ENCODE measurements at regions not wholly inside any gene's neighbourhood (a gene's known extent, or its start where the extent isn't known, plus 50 kb on each side); places are given as distances from the start of the nearest gene placed in this dataset.

DNA sequence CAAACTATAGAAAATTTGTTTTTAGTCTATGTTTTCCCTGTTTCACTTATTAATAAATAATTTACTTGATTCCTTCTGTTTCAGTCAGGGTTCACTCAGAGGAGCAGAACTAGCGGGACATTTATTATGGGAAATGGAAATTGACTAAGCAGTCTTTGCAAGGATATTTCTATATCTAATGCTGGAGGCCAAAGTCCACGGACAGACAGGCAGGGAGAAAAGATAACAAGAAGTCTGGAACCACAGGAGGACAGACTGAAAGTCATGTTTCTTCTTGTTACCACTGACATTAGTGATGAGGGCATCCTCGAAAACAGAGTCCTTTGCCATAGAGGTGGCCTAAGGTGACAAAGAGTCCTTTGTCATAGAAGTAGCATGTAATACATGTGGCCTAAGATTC is 744.5 kb upstream of the TMPRSS15 start:
- TF ChIP-seq NFIC (IDR thresholded peaks at IDR 0.05), result no peak

DNA sequence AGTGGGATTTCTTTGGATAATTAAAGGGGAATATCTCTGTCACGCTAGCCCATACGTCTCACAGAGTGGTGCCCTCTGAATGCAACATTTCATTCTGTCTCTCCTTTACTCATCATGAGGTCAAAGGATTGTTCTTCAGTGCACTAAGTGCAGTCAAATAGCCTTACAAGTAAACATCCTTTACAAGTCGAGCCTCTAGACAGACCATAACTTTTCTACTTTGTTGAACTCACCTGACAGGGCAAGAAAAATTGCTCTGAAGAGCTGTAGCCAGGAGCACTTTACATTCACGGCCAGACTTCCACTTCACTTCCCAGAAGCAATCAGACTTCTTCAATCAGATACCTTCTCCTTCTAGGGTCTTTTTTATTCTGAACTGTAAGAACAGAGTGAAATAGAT is 768.0 kb upstream of the TMPRSS15 start:
- TF ChIP-seq, protein P1, sequence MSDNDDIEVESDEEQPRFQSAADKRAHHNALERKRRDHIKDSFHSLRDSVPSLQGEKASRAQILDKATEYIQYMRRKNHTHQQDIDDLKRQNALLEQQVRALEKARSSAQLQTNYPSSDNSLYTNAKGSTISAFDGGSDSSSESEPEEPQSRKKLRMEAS (IDR thresholded peaks at IDR 0.05), result no peak

- TF ChIP-seq TAF1 (IDR thresholded peaks at IDR 0.05; ENCODE audit: low read depth) (no peak), TEAD4 (IDR thresholded peaks at IDR 0.05) (no peak)
Observed at GRCh38 chr21:19181604-19182140, 778.1 kb upstream of the TMPRSS15 start.

DNA sequence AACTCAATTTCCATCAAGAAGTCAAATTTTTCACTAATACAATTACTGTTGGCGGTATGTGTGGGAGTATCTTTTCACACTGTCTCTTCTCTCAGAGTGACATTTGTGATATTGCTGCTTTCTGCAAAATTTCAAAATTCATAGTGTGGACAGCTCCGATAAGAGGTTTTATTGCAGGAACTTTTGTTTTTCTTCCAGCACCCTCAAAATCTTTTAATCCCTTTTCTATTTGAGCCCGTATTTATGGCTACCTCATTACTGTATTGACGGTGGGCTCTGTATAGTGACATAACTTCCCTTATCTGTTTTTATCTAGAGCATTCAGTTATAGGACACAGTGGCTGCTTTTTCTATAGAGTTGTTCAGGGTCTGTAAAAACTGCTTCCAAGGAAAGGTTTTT is 794.4 kb upstream of the TMPRSS15 start:
- TF ChIP-seq ZBTB7A (IDR thresholded peaks at IDR 0.05; ENCODE audit: low read depth) (no peak), NFIC (IDR thresholded peaks at IDR 0.05) (no peak)

DNA sequence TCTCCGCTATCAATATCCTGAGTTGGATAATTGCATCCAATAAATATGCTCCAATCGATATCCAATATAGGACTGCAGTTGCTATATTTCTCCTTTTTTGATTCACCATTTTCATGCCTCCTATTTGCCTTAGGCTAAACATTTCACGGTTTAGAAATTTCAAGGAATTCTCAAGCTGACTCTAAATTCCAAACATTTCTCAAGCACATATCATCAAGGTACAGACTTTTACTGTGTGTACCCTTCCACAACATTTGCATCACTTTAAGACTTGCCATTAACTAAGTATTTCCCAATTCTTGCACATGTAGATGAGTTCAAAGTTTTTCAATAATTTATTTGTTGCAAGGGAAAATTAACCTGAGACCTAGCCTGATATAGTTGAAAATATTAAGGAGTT is 795.2 kb upstream of the TMPRSS15 start:
- TF ChIP-seq RAD21 (IDR thresholded peaks at IDR 0.05; ENCODE audit: low read depth) (no peak), NFIC (IDR thresholded peaks at IDR 0.05) (no peak), ZBTB7A (IDR thresholded peaks at IDR 0.05; ENCODE audit: low read depth) (no peak), FOXM1 (IDR thresholded peaks at IDR 0.05; ENCODE audit: borderline replicate concordance, low read depth) (no peak), EP300 (IDR thresholded peaks at IDR 0.05; ENCODE audit: borderline replicate concordance) (no peak), CEBPB (IDR thresholded peaks at IDR 0.05) (no peak), TEAD4 (IDR thresholded peaks at IDR 0.05) (peak; percentile 60), TAF1 (IDR thresholded peaks at IDR 0.05; ENCODE audit: low read depth) (no peak)

DNA sequence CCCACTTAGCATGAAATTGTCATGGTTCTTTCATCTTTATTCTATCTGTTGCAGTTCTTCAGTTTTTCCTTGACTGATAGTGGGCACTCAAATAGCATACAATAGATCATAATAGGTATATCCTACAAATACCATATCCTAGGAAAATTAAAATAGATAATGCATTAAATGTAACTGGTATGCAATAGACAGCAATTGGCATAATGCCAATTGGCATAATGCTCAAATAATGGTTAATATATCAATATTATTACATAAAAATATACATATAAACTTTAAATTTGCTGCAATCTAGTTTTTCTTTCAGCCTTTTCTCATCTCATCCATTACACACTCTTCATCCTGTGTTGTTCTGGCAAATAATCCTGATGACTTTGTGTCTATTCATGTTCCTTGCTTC is 814.6 kb upstream of the TMPRSS15 start:
- TF ChIP-seq TAF1 (IDR thresholded peaks at IDR 0.05; ENCODE audit: low read depth), result no peak
- TF ChIP-seq, protein P2, sequence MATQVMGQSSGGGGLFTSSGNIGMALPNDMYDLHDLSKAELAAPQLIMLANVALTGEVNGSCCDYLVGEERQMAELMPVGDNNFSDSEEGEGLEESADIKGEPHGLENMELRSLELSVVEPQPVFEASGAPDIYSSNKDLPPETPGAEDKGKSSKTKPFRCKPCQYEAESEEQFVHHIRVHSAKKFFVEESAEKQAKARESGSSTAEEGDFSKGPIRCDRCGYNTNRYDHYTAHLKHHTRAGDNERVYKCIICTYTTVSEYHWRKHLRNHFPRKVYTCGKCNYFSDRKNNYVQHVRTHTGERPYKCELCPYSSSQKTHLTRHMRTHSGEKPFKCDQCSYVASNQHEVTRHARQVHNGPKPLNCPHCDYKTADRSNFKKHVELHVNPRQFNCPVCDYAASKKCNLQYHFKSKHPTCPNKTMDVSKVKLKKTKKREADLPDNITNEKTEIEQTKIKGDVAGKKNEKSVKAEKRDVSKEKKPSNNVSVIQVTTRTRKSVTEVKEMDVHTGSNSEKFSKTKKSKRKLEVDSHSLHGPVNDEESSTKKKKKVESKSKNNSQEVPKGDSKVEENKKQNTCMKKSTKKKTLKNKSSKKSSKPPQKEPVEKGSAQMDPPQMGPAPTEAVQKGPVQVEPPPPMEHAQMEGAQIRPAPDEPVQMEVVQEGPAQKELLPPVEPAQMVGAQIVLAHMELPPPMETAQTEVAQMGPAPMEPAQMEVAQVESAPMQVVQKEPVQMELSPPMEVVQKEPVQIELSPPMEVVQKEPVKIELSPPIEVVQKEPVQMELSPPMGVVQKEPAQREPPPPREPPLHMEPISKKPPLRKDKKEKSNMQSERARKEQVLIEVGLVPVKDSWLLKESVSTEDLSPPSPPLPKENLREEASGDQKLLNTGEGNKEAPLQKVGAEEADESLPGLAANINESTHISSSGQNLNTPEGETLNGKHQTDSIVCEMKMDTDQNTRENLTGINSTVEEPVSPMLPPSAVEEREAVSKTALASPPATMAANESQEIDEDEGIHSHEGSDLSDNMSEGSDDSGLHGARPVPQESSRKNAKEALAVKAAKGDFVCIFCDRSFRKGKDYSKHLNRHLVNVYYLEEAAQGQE (IDR thresholded peaks at IDR 0.05; ENCODE audit: low read depth), result no peak
- TF ChIP-seq USF1 (IDR thresholded peaks at IDR 0.05), result no peak
- TF ChIP-seq CEBPB (IDR thresholded peaks at IDR 0.05), result no peak
- no peak for TF ChIP-seq RAD21 (IDR thresholded peaks at IDR 0.05; ENCODE audit: low read depth)
- TF ChIP-seq, protein P1 (IDR thresholded peaks at IDR 0.05), result no peak
- TF ChIP-seq TCF12 (IDR thresholded peaks at IDR 0.05; ENCODE audit: low read depth), result no peak

DNA sequence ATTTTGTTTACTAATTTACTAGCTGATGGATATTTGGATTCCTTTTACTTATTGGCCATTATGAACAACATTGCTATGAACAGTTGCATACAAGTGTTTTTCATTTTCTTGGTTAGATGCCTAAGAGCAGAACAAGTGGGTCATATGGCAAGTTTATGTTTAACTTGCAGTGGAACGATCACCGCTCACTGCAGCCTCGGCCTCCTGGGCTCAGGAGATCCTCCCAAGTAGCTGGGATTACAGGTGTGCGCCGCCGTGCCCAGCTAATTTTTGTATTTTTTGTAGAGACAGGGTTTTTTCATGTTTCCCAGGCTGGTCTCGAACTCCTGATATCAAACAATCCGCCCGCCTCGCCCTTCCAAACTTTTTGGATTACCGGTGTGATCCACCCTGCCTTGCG is 820.5 kb upstream of the TMPRSS15 start:
- TF ChIP-seq CREB1 (IDR thresholded peaks at IDR 0.05; ENCODE audit: low read depth) (no peak), RAD21 (IDR thresholded peaks at IDR 0.05; ENCODE audit: low read depth) (no peak), TAF1 (IDR thresholded peaks at IDR 0.05; ENCODE audit: low read depth) (no peak), EGR1 (IDR thresholded peaks at IDR 0.05) (no peak), ZBTB7A (IDR thresholded peaks at IDR 0.05; ENCODE audit: low read depth) (no peak), CEBPB (IDR thresholded peaks at IDR 0.05) (no peak), TCF12 (IDR thresholded peaks at IDR 0.05; ENCODE audit: low read depth) (no peak), USF1 (IDR thresholded peaks at IDR 0.05) (no peak), EP300 (IDR thresholded peaks at IDR 0.05; ENCODE audit: borderline replicate concordance) (no peak), TEAD4 (IDR thresholded peaks at IDR 0.05) (no peak), YY1 (IDR thresholded peaks at IDR 0.05; ENCODE audit: low read depth) (no peak), FOXM1 (IDR thresholded peaks at IDR 0.05; ENCODE audit: borderline replicate concordance, low read depth) (no peak), NFIC (IDR thresholded peaks at IDR 0.05) (no peak)
- TF ChIP-seq, protein P2 (IDR thresholded peaks at IDR 0.05; ENCODE audit: low read depth), result no peak
- TF ChIP-seq, protein P1 (IDR thresholded peaks at IDR 0.05), result no peak
